HEK293T (cell line): ENCODE measurements at regions not wholly inside any gene's neighbourhood (a gene's known extent, or its start where the extent isn't known, plus 50 kb on each side); places are given as distances from the start of the nearest gene placed in this dataset.

Experiments used
- ARNT ChIP-seq: fragments of 450-650 bp; IDR thresholded peaks from 2 replicates; pipeline ENCODE4 v1.6.1; 2017; ENCODE audit warnings: mild to moderate bottlenecking
- CTBP1 ChIP-seq: fragments of 450-650 bp; IDR thresholded peaks from 2 replicates; pipeline ENCODE4 v1.6.1; 2016; ENCODE audit warnings: borderline replicate concordance
- ELF4 ChIP-seq: fragments of 450-650 bp; IDR thresholded peaks from 2 replicates; pipeline ENCODE4 v1.6.1; 2017; ENCODE audit warnings: antibody characterized with exemption
- FOXA1 ChIP-seq: fragments of 450-650 bp; IDR thresholded peaks from 2 replicates; pipeline ENCODE4 v1.6.1; 2016; ENCODE audit warnings: mild to moderate bottlenecking
- FOXM1 ChIP-seq: fragments of 450-650 bp; IDR thresholded peaks from 2 replicates; pipeline ENCODE4 v1.6.1; 2017; ENCODE audit warnings: mild to moderate bottlenecking, borderline replicate concordance
- NFRKB ChIP-seq: fragments of 450-650 bp; IDR thresholded peaks from 2 replicates; pipeline ENCODE4 v1.6.1; 2016; ENCODE audit warnings: mild to moderate bottlenecking, moderate library complexity
- SP1 ChIP-seq: fragments of 450-650 bp; IDR thresholded peaks from 2 replicates; pipeline ENCODE4 v1.6.1; 2017
- SUZ12 ChIP-seq: fragments of 450-650 bp; IDR thresholded peaks from 2 replicates; pipeline ENCODE4 v1.6.1; 2016; ENCODE audit warnings: mild to moderate bottlenecking
- TARDBP ChIP-seq: fragments of 450-650 bp; IDR thresholded peaks from 2 replicates; pipeline ENCODE4 v1.6.1; 2016

DNA sequence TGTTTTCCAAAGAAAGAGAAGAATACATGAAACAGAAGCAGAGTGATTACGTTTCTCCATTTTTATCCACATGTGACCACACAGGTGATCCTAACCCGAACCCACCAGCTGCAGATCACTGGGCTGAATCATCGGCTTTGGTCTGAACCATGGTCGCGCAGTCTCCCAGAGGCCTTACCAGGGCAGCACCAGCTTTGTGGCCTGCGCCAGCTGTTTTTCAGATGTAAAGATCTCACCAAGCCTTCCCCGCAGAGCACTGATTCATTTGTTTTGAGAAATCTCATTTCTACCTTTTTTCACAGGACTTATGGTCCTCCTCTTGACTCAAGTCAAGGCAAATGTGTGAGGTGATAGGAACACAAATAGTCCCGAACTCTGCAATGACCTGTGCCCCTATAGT, 207.0 kb upstream of the PPP2R2D start:
- no peak for TF ChIP-seq NFRKB
- TF ChIP-seq FOXA1: no peak
- no peak for TF ChIP-seq SUZ12
- no peak for TF ChIP-seq ELF4
- no peak for TF ChIP-seq TARDBP
- no peak for TF ChIP-seq CTBP1
- no peak for TF ChIP-seq ARNT
- no peak for TF ChIP-seq FOXM1
- TF ChIP-seq SP1: no peak
